ENCODE measurements at regions not wholly inside any gene's neighbourhood (a gene's known extent, or its start where the extent isn't known, plus 50 kb on each side); places are given as distances from the start of the nearest gene placed in this dataset.

GRCh38 chr5:106675687-106676086 is 995.0 kb downstream of the EFNA5 start:
- Histone ChIP-seq H3K4me3 (ENCODE audit: low read depth, low read length, poor library complexity, severe bottlenecking) (no peak overlapping the region), H3K36me3 (ENCODE audit: insufficient read depth, low read length) (no peaks in the 10 kb centered on the region), H3K4me1 (ENCODE audit: insufficient read depth, low read length, severe bottlenecking) (no peaks in the 10 kb centered on the region), H3K9ac (ENCODE audit: low read length) (no peak overlapping the region), H3K79me2 (ENCODE audit: insufficient read depth, low read length) (no peaks in the 10 kb centered on the region), H3K9me3 (ENCODE audit: low read length) (no peaks in the 10 kb centered on the region), H3F3A (ENCODE audit: insufficient read depth, low read length) (no peaks in the 10 kb centered on the region), H3K9me2 (ENCODE audit: low read depth, low read length) (no peaks in the 10 kb centered on the region), H2AFZ (ENCODE audit: low read length) (no peak overlapping the region), H3K4me2 (ENCODE audit: low read length) (no peak overlapping the region), H3K27ac (ENCODE audit: low read depth, low read length, poor library complexity, severe bottlenecking) (no peak overlapping the region), H3K27me3 (ENCODE audit: insufficient read depth, low read length) (no peaks in the 10 kb centered on the region), H4K20me1 (ENCODE audit: insufficient read depth, low read length) (no peaks in the 10 kb centered on the region)
- TF ChIP-seq CTCF (IDR thresholded peaks at IDR 0.05; ENCODE audit: low read length) (no peak), EZH2 (IDR thresholded peaks at IDR 0.05; ENCODE audit: borderline replicate concordance, low read length) (no peak)

GRCh38 chr5:106673941-106674340 is 996.8 kb downstream of the EFNA5 start:
- Histone ChIP-seq H4K20me1 (ENCODE audit: insufficient read depth, low read length) (no peaks in the 10 kb centered on the region), H3K9me3 (ENCODE audit: low read length) (no peaks in the 10 kb centered on the region), H3K9ac (ENCODE audit: low read length) (no peak overlapping the region), H3K36me3 (ENCODE audit: insufficient read depth, low read length) (no peaks in the 10 kb centered on the region), H3K27me3 (ENCODE audit: insufficient read depth, low read length) (no peaks in the 10 kb centered on the region), H3K9me2 (ENCODE audit: low read depth, low read length) (no peaks in the 10 kb centered on the region), H3K79me2 (ENCODE audit: insufficient read depth, low read length) (no peaks in the 10 kb centered on the region), H3K27ac (ENCODE audit: low read depth, low read length, poor library complexity, severe bottlenecking) (no peak overlapping the region), H3F3A (ENCODE audit: insufficient read depth, low read length) (no peaks in the 10 kb centered on the region), H3K4me1 (ENCODE audit: insufficient read depth, low read length, severe bottlenecking) (no peaks in the 10 kb centered on the region), H3K4me2 (ENCODE audit: low read length) (no peak overlapping the region), H3K4me3 (ENCODE audit: low read depth, low read length, poor library complexity, severe bottlenecking) (no peak overlapping the region), H2AFZ (ENCODE audit: low read length) (no peak overlapping the region)
- TF ChIP-seq CTCF (IDR thresholded peaks at IDR 0.05; ENCODE audit: low read length) (no peak), EZH2 (IDR thresholded peaks at IDR 0.05; ENCODE audit: borderline replicate concordance, low read length) (no peak)

DNA sequence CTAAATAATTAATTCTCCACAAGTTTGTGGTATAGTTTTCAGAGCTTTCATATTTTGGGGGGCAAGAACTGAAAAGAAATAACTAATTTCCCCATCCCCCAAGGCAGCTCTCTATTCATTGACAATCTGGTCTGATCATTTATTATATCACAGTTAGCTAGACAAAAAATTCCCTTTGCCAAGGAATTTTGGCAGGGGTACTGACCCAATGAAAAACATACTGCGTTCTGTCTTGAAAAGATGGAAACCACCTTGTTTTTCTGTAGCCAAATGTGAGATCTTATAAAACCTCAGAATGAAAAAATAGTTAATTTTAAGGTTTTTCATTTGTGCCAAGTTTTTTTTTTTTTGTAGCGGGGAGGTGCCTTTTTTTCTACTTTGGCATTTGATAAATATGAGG is 1008.9 kb downstream of the EFNA5 start:
- Histone ChIP-seq H3K4me3 (ENCODE audit: low read depth, low read length, poor library complexity, severe bottlenecking) (no peak overlapping the region), H4K20me1 (ENCODE audit: insufficient read depth, low read length) (no peaks in the 10 kb centered on the region), H3K79me2 (ENCODE audit: insufficient read depth, low read length) (no peaks in the 10 kb centered on the region), H3F3A (ENCODE audit: insufficient read depth, low read length) (no peaks in the 10 kb centered on the region), H3K4me2 (ENCODE audit: low read length) (no peak overlapping the region), H3K9me3 (ENCODE audit: low read length) (no peaks in the 10 kb centered on the region), H3K27ac (ENCODE audit: low read depth, low read length, poor library complexity, severe bottlenecking) (no peak overlapping the region), H3K27me3 (ENCODE audit: insufficient read depth, low read length) (no peaks in the 10 kb centered on the region), H3K9me2 (ENCODE audit: low read depth, low read length) (no peaks in the 10 kb centered on the region), H3K36me3 (ENCODE audit: insufficient read depth, low read length) (no peaks in the 10 kb centered on the region), H3K9ac (ENCODE audit: low read length) (no peak overlapping the region), H3K4me1 (ENCODE audit: insufficient read depth, low read length, severe bottlenecking) (no peaks in the 10 kb centered on the region), H2AFZ (ENCODE audit: low read length) (no peak overlapping the region)
- no peak for TF ChIP-seq EZH2 (IDR thresholded peaks at IDR 0.05; ENCODE audit: borderline replicate concordance, low read length)
- TF ChIP-seq CTCF (IDR thresholded peaks at IDR 0.05; ENCODE audit: low read length) = no peak
